ENCODE measurements at regions not wholly inside any gene's neighbourhood (a gene's known extent, or its start where the extent isn't known, plus 50 kb on each side); places are given as distances from the start of the nearest gene placed in this dataset.

DNA sequence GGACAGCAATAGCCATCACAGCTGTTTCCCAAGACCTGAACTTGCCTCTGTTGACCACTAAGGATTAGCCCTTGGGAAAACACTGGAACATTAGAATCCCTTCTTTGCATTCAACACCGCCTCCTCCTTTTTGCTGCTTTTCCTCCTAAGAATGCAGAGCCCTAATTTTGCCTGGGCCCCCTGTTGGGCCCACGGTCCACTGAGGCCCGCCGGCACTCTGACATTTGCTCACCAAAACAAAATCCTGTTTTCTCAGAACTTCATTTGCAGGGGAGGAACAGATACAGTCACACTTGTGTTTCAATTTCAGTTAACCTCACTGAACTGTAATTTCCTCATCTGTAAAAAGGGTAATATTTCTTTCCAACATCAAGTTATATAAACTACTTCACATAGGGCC lies 116.0 kb upstream of the JARID2 start:
- TF ChIP-seq GATA2 (IDR thresholded peaks at IDR 0.05; ENCODE audit: low read depth, low read length), result no peak
- TF ChIP-seq GATA3 (IDR thresholded peaks at IDR 0.05; ENCODE audit: low read depth, low read length), result no peak

DNA sequence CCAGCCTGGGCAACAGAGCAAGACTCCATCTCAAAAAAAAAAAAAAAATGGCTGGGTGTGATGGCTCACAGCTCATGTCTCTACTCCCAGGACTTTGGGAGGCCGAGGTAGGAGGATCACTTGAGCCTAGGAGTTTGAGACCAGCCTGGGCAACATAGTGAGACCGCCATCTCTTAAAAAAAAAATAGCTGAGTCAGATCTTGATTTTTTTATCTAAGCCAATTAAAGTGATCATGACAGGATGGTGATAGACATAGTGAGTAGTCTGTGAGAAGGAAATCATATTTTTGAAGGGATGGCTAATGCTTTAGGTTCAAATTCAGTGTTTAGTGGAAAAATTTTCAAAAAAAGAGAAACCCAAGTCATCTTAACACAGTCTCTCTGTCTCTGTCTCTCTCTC lies 114.6 kb upstream of the JARID2 start:
- TF ChIP-seq GATA3 (IDR thresholded peaks at IDR 0.05; ENCODE audit: low read depth, low read length) (no peak), GATA2 (IDR thresholded peaks at IDR 0.05; ENCODE audit: low read depth, low read length) (no peak)

DNA sequence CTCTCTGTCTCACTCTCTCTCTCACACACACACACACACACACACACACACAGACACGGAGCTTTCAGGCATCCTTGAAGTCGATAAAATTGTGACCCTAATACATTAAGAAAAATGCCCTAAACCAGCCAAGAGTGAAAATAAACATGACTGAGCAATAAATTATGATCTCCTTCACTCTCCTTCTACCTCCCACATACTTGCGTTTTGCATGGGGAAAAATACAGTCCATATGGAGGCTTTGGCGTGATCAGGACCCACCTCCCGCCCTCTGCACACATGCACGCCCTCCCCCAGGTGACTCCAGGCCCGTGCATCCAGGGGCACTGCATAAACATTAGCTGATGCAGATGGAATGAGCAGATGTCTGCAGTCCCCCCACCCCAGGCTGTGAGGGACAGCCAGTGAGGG lies 114.2 kb upstream of the JARID2 start:
- TF ChIP-seq GATA2 (IDR thresholded peaks at IDR 0.05; ENCODE audit: low read depth, low read length) (no peak), GATA3 (IDR thresholded peaks at IDR 0.05; ENCODE audit: low read depth, low read length) (no peak)

DNA sequence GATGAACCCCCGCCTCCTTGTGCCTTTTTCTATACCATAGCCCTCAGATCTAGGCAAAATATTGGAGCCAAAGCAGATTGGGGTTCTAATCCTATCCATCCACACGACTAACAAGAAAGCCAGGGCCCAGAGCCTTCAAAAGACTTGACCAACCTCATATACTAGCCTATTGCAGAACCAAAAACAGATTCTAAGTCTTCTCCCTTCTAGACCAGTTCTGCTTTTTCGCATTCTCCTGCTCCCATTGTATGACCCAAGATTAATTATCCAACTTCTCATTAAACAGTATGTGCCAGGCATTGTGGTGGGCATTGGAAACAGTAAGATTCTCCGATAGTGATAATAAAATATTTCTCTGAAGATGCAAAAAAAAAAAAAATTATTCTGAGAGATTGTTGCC lies 113.7 kb upstream of the JARID2 start:
- TF ChIP-seq GATA3 (IDR thresholded peaks at IDR 0.05; ENCODE audit: low read depth, low read length), result no peak
- TF ChIP-seq GATA2 (IDR thresholded peaks at IDR 0.05; ENCODE audit: low read depth, low read length), result no peak

DNA sequence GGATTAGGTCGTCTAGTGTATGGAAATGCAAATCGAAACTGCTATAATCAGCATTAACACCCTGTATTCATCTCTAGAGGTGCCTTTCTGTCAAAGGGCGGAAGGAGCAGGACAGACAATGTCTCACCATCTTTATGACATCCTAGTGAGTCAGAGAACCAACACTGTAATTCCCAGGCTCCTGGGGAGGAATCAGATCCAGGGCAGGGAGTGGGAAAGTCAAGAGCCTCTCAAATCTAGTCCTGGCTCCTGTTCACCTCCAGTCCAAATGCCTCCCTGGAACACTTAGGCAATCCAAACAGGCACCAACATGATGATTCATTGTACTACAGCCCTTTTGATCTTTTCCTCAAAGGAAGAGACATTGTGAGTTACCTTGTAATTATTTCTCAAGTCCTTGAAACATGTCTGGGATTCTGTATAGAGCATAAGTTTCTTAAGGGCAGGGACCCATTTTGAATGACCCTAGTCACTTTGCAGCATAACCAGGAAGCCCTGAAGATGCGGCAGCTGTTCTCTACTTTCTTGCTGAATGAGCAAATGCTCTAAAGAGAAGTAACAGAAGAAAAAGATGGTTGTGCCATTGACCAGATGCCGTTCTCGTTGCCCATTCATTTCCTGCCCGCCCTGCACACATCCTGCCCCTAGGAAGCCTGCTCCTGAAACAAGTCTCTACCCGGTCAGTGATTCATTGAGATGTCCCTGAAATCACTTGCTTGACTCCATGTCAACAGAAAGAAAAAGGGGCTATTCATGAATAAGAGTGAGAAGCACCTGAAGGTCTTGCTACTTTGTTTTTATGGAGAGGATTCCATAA lies 112.8 kb upstream of the JARID2 start:
- TF ChIP-seq GATA2 (IDR thresholded peaks at IDR 0.05; ENCODE audit: low read depth, low read length) (no peak), GATA3 (IDR thresholded peaks at IDR 0.05; ENCODE audit: low read depth, low read length) (no peak)

DNA sequence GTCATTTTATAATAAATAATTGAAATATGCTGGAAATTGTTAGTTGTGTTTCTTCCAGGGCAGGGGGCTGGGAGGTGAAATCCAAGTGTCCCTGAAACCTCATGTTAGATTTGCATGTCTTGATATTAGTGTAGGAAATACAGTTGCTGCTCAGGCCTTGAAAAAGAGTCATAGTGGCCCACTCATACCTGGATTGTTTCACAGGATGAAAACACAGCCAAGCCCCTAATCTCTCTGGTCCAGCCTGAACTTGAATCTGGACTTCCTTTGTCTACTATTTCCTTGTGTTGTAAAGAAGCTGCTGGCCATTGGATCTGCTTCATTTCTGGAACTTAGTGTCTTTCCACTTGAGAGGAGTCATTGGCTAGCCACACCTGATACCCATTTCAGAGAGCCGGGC lies 108.8 kb upstream of the JARID2 start:
- TF ChIP-seq GATA3 (IDR thresholded peaks at IDR 0.05; ENCODE audit: low read depth, low read length), result no peak

DNA sequence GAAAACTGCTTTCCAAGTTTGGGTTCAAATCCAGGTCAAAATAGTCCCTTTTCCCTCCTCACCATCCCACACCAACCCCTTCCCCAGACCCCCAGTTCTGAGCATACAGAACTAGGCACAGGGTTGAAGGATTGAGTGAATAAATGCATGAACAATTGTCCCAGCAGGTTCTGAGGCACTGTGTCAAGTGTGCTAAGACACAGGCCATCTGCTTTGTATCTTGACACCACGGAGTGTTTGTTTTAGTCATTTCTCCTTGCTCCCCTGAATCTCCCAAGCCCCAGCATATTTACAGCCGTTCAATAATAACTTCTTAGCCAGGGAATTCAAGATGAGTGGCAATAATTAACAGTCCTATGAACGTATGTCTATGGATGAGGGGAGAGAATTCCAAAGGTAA lies 102.8 kb upstream of the JARID2 start:
- TF ChIP-seq GATA2 (IDR thresholded peaks at IDR 0.05; ENCODE audit: low read depth, low read length) (no peak), GATA3 (IDR thresholded peaks at IDR 0.05; ENCODE audit: low read depth, low read length) (no peak)

DNA sequence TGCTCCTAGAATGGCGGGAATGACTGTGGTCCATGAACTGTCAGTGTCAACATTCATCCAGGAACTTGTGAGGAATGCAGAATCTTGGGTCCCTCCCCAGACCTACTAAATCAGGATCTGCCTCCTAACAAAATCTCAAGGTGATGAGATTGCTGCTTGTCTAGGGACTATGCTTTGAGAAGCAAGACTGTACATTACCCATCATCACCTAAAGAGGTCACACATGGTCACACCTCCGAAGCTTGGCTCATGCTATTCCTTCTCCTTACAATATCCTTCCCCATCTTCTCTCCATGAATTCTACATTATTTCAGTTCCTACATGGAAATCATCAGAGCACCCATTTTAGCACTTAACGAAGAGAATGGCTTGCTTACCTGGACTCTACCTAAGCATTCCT lies 102.3 kb upstream of the JARID2 start:
- TF ChIP-seq GATA3 (IDR thresholded peaks at IDR 0.05; ENCODE audit: low read depth, low read length), result no peak
- TF ChIP-seq GATA2 (IDR thresholded peaks at IDR 0.05; ENCODE audit: low read depth, low read length), result no peak

DNA sequence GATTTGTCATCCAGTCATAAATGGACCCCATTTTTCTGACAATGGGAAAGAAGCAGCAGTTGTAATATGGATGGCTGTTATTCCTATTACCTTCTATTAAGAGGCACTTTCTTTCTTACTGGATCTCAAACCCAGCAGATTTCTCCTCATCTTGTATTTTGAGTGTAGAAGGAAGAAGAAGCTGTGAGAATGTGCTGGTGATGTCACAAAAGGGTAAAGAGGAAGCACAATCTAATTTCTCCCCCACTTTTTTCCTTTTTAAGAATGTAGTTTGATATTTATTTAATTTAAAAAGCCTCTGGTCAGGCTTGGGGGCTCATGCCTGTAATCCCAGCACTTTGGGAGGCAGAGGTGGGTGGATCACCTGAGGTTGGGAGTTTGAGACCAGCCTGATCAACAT lies 100.0 kb upstream of the JARID2 start:
- TF ChIP-seq GATA2 (IDR thresholded peaks at IDR 0.05; ENCODE audit: low read depth, low read length) (no peak), GATA3 (IDR thresholded peaks at IDR 0.05; ENCODE audit: low read depth, low read length) (no peak)

DNA sequence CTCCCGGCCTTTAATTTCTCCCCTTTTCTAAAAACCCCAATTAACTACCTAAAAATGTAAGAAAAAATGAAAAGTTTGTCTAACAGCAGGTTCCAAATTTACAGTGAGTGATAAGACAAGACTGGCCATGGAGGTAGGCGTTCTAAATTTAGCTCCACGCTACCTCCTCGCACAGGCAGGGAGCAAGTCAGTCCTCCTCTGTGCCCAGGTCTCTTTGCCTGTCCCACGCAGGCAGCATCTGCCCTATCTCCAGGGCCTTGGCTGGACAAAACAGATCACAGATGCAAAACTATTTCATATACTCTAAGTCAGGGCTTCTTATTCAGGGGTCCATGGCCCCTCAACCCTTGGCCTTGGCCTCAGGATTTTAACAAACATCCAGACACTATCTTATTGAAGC lies 98.0 kb upstream of the JARID2 start:
- TF ChIP-seq GATA2 (IDR thresholded peaks at IDR 0.05; ENCODE audit: low read depth, low read length), result no peak
- no peak for TF ChIP-seq GATA3 (IDR thresholded peaks at IDR 0.05; ENCODE audit: low read depth, low read length)

DNA sequence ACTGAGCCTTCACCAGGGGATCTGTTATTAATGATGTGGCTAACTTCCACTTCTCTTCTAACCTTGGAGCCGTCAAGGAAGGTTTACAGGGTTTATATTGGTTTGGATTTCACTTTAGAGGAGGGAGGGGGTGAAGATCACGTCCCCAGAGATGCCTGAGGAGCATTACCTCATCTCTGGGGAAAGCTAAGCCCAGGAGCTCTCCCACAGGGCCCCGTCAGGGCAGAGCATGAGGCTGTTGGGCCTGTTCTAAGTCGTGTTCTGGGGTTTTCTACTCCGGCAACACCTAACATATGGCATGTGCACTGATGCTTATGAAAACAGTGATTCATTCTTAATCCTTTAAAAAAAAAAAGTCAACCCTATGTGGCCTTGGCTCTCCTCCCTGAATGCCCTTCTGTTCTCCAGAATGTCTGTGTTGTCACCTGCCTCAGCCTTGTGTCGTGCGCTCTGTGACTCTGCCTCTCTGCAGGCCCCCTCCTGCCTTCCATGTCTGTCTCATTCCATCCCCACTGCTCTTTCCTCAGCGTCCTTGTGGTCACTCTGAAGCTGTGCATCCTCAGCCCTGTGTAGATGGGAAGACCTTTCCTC lies 97.4 kb upstream of the JARID2 start:
- TF ChIP-seq GATA3 (IDR thresholded peaks at IDR 0.05; ENCODE audit: low read depth, low read length) (no peak), GATA2 (IDR thresholded peaks at IDR 0.05; ENCODE audit: low read depth, low read length) (no peak)

DNA sequence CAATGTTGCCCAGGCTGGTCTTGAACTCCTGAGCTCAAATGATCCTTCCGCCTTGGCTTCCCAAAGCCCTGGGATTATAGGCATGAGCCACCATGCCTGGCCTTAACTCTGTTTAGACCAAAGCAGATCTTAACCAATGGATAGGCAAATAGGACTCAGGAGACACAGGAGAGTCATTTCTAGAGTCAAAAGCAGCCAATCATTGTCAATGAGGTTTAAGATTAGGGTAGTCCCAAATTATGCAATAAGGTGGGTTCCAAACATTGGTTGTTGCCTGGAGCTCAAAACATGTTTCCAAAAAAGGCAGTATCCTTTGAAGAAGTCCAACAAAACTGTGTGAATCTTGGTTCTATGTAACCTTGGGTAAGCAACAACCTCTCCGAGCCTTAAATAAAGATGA lies 95.7 kb upstream of the JARID2 start:
- TF ChIP-seq GATA3 (IDR thresholded peaks at IDR 0.05; ENCODE audit: low read depth, low read length) (no peak), GATA2 (IDR thresholded peaks at IDR 0.05; ENCODE audit: low read depth, low read length) (no peak)

DNA sequence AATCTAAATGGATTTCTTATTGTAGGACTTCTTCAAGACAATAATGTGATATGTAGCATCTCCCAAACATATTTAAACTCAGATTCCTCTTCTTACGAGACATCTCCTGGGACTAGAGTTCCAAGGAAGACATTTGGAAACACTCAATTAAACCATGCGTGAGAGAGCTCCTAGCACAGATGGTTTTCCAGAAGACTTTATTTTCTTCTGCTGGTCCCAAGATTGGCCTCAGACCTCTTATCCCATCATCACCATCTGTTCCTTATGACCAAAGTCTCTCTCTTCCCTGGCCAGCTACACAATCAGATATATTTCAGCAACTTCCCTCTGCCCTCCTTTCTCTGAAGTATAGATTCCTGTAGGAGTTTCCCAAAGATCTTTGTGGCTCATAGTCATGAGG lies 93.2 kb upstream of the JARID2 start:
- TF ChIP-seq GATA3 (IDR thresholded peaks at IDR 0.05; ENCODE audit: low read depth, low read length) (no peak), GATA2 (IDR thresholded peaks at IDR 0.05; ENCODE audit: low read depth, low read length) (no peak)

DNA sequence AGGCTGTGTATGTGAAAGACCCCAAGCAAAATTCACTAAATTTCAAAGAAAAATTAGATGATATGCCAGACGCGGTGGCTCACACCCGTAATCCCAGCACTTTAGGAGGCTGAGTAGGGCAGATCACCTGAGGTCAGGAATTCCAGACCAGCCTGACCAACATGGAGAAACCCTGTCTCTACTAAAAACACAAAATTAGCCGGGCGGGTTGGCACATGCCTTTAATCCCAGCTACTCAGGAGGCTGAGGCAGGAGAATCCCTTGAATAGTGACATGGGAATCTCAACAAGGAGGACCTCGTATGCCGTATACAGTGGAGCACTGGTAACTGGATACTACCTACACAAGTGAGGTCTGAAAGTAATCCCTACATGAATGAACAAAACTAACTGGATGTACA lies 92.7 kb upstream of the JARID2 start:
- TF ChIP-seq GATA2 (IDR thresholded peaks at IDR 0.05; ENCODE audit: low read depth, low read length), result no peak
- no peak for TF ChIP-seq GATA3 (IDR thresholded peaks at IDR 0.05; ENCODE audit: low read depth, low read length)

DNA sequence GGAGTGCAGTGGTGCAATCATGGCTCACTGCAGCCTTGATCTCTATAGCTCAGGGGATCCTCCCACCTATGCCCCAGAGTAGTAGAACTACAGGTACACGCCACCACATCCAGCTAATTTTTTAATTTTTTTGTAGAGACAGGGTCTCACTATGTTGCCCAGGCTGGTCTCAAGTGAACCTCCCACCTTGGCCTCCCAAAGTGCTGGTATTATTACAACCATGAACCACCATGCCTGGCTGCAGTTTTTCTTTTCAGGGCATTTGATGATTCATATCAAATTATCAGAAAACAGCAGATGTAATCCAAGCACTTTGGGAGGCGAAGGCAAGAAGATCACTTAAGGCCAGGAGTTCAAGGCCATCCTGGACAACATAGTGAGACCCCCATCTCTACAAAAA lies 88.4 kb upstream of the JARID2 start:
- TF ChIP-seq GATA2 (IDR thresholded peaks at IDR 0.05; ENCODE audit: low read depth, low read length), result no peak
- no peak for TF ChIP-seq GATA3 (IDR thresholded peaks at IDR 0.05; ENCODE audit: low read depth, low read length)
